HL-60 (cell line): ENCODE measurements at regions not wholly inside any gene's neighbourhood (a gene's known extent, or its start where the extent isn't known, plus 50 kb on each side); places are given as distances from the start of the nearest gene placed in this dataset.

Experiments used
- DNase-seq, 2 experiments: peaks; one replicate each; pipeline ENCODE4 v3.0.0-alpha.2; 2010 to 2020; ENCODE audit warnings: low read depth in 1 of 2, low spot score in 1 of 2
- H3K27ac ChIP-seq: fragments of 250-450 bp; sonication (Bioruptor Pico); replicated peaks from 2 replicates; pipeline ENCODE4 v1.5.1; 2020; ENCODE audit warnings: mild to moderate bottlenecking, moderate library complexity
- H3K27me3 ChIP-seq: fragments of 250-450 bp; sonication (Bioruptor Pico); 2 replicates; pipeline ENCODE4 v1.5.1; 2021; ENCODE audit warnings: mild to moderate bottlenecking, moderate library complexity; ENCODE audit not compliant: insufficient read depth, poor library complexity, severe bottlenecking
- H3K4me3 ChIP-seq: replicated peaks from 2 replicates; pipeline ENCODE4 v1.5.1; 2011; ENCODE audit warnings: mild to moderate bottlenecking, control low read depth, low read length; ENCODE audit not compliant: insufficient read depth
- CTCF ChIP-seq: IDR thresholded peaks from one replicate; pipeline ENCODE4 v1.5.1; 2011; ENCODE audit warnings: low read length, control low read depth, inconsistent platforms; ENCODE audit not compliant: insufficient read depth
- GABPA ChIP-seq: IDR thresholded peaks from 2 replicates; pipeline ENCODE4 v1.6.1; 2012; ENCODE audit warnings: low read depth
- POLR2AphosphoS5 ChIP-seq: IDR thresholded peaks from 2 replicates; pipeline ENCODE4 v1.6.1; 2012; ENCODE audit warnings: low read depth
- REST ChIP-seq: IDR thresholded peaks from 2 replicates; pipeline ENCODE4 v1.6.1; 2012; ENCODE audit warnings: low read depth; ENCODE audit not compliant: insufficient replicate concordance
- SPI1 ChIP-seq: IDR thresholded peaks from 2 replicates; pipeline ENCODE4 v1.6.1; 2012; ENCODE audit warnings: low read depth, mild to moderate bottlenecking, borderline replicate concordance

GRCh38 chr2:193024791-193025190 is 830.1 kb upstream of the TMEFF2 start:
- DNase-seq: no peak
- Histone ChIP-seq H3K27me3 (no peaks in the 10 kb centered on the region), H3K4me3 (no peak overlapping the region), H3K27ac (no peak overlapping the region)
- no peak for TF ChIP-seq GABPA
- TF ChIP-seq CTCF: no peak
- no peak for TF ChIP-seq POLR2AphosphoS5
- no peak for TF ChIP-seq REST
- no peak for TF ChIP-seq SPI1

GRCh38 chr2:193011870-193012269 is 817.1 kb upstream of the TMEFF2 start:
- TF ChIP-seq GABPA (no peak), POLR2AphosphoS5 (no peak), REST (no peak)
- no peak overlapping the region for H3K27ac ChIP-seq
- H3K4me3 ChIP-seq: no peak overlapping the region
- DNase-seq: no peak
- H3K27me3 ChIP-seq: no peaks in the 10 kb centered on the region

- no peak for TF ChIP-seq GABPA
- TF ChIP-seq REST: no peak
- TF ChIP-seq POLR2AphosphoS5: no peak
- no peak for TF ChIP-seq SPI1
- TF ChIP-seq CTCF: no peak
- no peak for DNase-seq
- H3K4me3 ChIP-seq: no peak overlapping the region
Measured at GRCh38 chr2:192993059-192993458, 798.3 kb upstream of the TMEFF2 start.

GRCh38 chr2:192983173-192983572 is 788.4 kb upstream of the TMEFF2 start:
- Histone ChIP-seq H3K27me3 (no peaks in the 10 kb centered on the region), H3K4me3 (no peak overlapping the region), H3K27ac (no peak overlapping the region)
- DNase-seq: no peak
- TF ChIP-seq CTCF (no peak), POLR2AphosphoS5 (no peak), REST (no peak), SPI1 (no peak), GABPA (no peak)

More at GRCh38 chr2:192993059-192993458, 798.3 kb upstream of the TMEFF2 start:
- no peak overlapping the region for H3K27ac ChIP-seq
- no peaks in the 10 kb centered on the region for H3K27me3 ChIP-seq
